GM19328 (cell line): ENCODE measurements at regions not wholly inside any gene's neighbourhood (a gene's known extent, or its start where the extent isn't known, plus 50 kb on each side); places are given as distances from the start of the nearest gene placed in this dataset.

Experiments used
- ATAC-seq: cut with Tn5 transposase; IDR thresholded peaks from one replicate; pipeline ENCODE4 v1.9.1; 2021; ENCODE audit warnings: mild to moderate bottlenecking, moderate library complexity; ENCODE audit not compliant: unreplicated experiment

DNA sequence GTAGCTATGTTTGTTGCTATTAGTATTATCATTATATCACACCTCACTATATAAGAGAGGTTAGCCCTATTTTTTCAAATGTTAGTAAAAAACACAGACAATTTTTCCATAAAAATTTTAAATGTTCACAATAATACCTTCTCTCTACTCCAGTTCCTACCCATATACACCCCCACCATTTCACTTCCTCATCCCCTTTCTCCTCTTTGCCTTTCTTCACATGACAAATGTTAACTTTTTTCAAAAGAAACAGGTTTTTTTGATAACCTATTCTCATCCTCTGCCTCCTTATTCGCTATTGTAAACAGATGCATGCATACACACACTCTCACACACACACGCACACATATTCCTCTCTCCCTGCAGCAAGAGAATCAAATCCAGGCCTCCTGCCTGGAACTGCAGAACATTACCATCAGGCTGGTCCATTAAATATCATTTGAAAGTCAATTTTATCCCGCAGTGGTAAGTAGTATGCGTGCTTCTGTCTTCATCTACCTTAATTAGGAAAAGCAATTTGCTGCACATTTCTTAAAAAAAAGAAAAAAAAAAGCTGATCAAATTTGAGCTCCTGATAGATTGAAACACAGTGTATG lies 55.5 kb downstream of the MID1IP1 start:
- ATAC-seq, result no peak

DNA sequence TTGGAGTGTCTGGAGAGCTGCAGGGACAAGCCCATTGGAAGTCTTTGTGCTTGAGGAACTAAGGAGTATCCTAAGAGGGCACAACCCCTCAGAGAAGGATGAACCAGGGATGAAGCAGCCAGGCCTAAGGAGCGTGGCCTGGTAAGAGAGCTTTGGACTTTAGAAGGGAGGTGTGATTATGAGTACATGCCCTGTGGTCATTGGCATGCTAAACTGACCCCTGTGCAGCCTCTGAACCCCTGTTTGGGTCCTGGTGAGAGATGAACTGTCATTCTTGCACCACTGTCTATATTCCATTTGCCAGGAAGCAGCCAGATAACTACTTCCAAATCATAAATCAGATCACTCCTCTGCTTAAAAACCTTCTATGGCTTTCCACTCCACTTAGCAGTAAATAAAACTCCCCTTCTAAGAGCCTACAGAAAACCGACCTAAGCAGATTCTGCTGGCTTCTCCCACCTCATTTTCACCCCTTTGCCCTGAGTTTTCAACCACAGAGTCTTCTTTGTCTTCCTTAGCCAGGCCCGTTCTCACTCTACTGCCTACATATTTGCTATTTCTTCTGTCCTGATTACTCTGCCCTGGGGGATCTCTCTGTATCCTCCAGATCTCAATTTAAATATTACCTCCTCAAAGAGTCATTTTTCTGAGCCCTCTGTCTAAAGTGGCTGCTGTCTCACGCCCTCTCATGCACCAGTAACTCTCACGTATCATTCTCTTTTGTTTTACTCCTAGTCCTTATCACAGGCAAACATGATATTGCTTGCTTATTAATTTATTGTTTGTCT lies 56.7 kb downstream of the MID1IP1 start:
- no peak for ATAC-seq

DNA sequence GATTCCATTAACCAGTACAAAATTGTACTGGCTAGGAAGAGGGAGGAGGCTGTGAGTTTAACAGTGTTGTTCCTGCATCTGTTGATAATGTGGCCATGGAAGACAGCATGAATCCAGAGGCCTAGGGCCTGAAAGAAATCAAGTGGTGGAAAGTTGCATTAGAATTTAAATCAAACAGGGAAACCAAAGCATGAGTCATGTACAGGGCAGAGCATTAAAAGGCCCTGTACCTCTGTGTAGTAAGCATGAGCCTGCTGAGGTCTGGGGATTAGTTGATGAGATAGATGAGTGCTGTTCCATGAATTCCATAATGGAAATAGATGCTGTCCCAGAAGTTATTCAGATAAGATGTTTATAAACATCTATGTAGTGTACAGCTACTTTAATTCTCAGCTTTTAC lies 58.3 kb downstream of the MID1IP1 start:
- no peak for ATAC-seq

DNA sequence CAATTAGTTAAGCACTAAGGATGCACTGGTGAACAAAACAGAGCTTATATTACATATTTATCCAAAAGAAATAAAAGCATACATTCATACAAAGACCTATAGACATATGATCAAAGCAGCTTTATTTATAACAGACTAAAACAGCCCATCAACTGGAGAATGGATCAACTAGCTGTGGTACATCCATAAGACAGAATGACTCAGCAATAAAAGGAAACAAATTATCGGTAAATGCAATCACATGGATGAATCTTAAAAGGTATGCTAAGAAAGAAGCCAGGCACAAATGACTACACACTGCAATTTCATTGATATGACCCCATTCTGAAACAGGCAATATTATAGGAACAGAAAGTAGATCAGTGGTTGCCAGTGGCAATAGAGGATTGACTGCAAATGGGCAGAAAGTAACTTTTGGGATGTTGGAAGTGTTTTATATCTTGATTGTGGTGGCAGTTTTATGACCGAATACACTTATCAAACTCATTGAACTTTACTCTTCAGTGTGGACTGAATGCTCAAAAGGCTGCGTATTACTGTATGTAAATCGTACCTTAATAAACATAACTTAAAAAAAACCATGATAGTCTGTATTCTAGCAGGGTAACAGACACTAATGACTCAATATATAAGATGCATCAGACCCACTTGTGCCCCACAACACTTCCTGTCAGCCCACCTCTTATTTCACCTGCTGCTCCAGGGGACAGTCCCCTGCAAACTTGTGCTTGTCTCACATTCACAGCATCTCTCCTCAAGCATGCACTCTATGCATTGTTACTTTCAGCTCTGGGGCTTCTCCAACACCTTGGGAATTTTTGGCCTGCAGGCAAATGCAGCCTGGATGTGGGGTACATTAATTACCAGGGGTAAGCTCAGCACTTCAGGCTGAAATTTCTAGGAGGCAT lies 59.1 kb downstream of the MID1IP1 start:
- no peak for ATAC-seq

DNA sequence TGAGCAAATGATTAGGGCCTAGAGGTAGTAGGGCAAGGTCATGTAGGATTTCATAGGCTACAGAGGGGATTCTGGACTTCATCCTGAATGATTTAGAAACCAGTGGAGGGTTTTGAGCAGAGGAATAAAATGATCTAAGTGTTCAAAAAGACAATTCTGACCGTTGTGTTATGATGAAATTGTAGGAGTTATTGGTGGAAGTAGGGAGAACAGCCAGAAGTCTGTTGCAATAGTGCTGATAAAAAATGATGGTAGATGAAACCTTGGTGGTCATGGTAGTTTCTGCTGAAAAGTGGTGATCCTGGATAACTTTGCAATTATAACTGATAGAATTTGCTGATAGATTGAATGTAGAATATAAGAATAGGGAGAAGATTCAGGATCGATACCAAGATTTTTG lies 60.2 kb downstream of the MID1IP1 start:
- no peak for ATAC-seq

GRCh38 chrX:38862100-38862499 lies 60.8 kb downstream of the MID1IP1 start:
- ATAC-seq, result no peak

GRCh38 chrX:38864165-38864564 lies 62.9 kb downstream of the MID1IP1 start:
- ATAC-seq, result no peak

- no peak for ATAC-seq
These were observed 67.1 kb downstream of the MID1IP1 start for GRCh38 chrX:38868321-38868720.

GRCh38 chrX:38868941-38869401 lies 67.7 kb downstream of the MID1IP1 start:
- no peak for ATAC-seq

DNA sequence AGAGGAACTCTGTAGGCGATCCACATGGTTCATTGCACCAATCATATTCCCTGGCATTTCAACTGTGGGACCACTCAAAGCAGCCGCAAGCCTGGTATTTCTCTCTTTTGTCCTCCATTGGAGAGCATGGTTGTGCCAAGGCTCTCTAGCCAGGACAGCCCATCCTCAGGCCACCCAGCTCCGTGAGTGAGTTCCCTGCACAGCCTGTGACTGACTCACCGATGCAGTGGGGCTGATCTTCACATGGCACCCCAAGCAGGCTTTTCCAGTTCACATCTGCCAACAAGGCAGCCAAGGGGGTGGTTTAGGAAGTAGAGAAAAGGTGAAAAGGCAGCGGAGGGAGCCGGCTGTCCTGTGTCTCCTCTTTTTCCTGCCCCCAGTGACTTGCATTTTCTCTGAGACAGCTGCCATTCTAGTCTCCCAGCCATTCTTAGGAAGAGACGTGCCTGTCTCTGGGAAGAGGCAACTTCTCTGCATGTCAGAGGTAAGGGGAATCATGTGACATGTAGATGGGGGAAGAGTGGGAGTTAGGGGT lies 69.2 kb downstream of the MID1IP1 start:
- no peak for ATAC-seq

DNA sequence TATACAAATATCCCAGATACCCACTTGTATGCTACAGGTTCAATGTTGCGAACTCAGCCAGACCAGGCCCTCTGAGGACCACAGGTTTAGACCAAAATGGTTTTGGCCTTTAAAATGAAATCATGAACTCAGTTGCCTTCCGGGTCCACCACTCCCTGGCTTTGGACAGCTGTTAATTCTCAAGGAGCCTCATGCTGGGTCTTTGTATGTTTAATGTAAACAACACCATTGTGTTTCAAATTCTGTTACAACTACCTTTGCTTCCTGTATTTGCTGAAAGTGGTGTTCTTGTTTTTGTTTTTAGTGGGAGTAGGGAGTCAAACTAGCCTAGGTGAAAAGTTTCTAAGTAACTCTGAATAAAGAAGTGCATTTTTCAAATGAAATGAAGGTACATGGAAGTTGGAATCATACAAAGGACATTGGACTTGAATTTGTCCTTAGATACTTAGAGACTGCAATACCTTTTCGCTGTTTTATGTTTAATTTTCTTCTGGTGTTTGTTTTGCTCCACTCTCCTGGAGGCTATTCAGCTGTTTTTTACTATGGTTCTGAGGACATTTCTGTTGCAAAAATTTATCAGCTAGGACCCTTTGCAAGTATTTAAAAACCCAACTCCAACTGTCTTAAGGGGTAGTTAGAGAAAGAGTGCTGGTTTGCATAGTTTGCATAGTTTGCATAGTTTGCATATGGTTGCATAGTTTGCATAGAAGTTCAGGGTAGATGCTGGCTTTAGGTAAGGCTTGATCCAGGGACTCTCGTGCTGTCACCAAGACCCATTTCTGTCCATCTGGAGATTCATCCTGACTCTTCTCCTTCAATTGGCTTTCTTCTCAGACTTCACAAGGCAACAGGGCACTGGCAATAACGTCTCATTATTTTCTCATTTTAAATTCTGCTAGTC lies 70.1 kb downstream of the MID1IP1 start:
- no peak for ATAC-seq

- ATAC-seq, result no peak
These were observed 76.1 kb downstream of the MID1IP1 start for GRCh38 chrX:38877366-38877765.

DNA sequence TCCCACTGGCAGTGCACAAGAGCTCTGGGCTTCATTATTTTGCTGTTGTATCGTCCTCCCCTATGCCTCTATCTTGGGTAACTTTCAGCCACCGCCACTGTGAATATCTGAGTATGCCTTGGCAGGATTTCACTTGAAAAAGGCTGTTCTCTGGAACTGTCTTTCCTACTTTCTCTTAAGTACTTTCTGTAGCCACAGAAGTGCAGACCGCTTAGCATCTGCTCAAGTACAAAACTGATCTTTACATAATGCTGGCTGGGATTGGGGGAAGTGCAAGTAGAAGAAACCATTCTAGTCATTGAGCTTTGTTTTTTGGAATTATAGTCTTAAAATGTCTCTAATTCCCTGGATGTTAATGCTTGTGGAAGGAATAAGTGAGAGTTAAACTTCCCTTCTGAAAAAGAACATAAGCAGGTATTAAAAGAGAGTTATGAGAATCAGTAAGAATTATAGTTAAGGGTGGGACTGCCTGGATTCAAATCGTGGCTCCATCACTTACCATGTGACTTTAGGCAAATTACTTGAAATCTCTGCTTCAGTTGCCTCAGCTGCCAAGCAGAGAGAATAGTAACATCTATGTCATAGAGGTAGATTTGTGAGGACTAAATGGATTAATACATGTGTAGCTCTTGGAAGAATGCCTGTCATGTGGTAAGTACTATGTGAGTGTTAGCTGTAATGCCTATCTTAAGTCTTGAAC lies 77.5 kb downstream of the MID1IP1 start:
- ATAC-seq, result no peak

DNA sequence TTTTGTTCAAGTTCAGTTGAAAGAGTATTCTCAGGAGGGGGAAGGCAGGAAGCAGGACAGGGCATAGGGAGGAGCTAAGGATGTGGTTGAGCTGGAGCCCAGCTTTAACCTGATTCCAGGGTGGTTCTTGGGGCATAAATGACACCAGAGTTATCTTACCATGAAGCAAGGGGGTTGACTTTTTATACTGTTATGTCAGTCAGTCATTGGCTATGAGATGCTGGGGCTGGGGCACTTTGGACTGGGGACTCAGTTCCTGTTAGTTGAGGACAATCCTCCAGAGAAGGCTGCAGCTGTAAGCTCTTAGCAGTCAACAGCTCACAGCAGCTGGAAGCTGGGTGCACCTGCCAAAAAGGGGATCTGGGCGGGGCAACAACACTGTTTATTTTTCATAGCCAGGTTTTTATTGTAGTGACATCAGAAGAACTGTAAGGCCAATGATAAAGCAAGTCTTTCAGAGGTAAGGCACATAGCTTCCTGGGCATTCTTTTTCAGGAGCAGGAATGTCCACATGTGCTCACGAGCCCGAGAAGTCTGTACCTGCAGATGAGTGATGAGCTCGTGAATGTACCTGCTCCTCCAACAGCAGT lies 78.5 kb downstream of the MID1IP1 start:
- peak; percentile 54 for ATAC-seq

GRCh38 chrX:38880296-38880854 lies 79.1 kb downstream of the MID1IP1 start:
- no peak for ATAC-seq

- no peak for ATAC-seq
These were observed 79.8 kb downstream of the MID1IP1 start for GRCh38 chrX:38881066-38881465.

GRCh38 chrX:38881727-38882126 lies 80.5 kb downstream of the MID1IP1 start:
- no peak for ATAC-seq

DNA sequence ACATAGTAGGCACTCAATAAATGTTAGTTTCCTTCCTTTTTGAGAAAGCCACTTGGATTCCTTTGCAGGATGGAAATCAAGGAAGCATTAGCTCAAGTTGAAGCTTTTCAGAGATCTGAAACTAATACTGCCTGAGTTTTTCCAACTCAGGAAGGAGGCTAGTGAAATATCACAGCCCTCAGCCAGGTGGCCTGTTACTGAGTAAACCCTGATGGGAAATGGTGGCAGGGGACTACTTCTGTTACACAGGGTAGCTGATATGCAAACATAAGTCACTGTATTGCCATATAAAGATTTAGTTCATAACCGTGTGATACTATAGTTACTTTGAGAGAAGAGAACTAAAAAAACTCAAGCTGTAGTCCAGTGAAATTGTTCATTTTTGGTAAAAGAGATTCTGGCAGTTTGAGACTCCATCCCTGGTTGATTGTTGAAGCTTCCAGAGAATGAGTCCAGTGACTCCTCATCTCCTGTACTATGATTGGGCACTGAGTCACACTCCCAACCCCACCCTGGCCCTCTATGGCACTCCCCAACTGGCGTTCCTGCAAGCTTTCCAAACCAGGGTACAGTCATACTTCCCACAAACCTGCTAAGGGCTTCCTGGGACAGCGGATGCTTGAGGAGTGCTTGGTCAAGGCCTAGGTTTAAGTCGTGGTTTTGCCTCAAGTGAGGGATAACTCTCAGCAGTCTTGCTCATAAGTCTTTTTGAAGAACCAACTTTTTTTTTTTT lies 81.8 kb downstream of the MID1IP1 start:
- no peak for ATAC-seq
